IPS DF 6.9 (cell line): ENCODE measurements at regions not wholly inside any gene's neighbourhood (a gene's known extent, or its start where the extent isn't known, plus 50 kb on each side); places are given as distances from the start of the nearest gene placed in this dataset.

ENCODE experiments used
- DNase-seq: peaks from one replicate; pipeline ENCODE4 v3.0.0-alpha.2; 2013; ENCODE audit warnings: low read depth, low spot score
- H3K27ac ChIP-seq: one replicate; pipeline ENCODE4 v1.5.1; 2013; ENCODE audit warnings: low read length, control low read depth
- H3K27me3 ChIP-seq: 2 replicates; pipeline ENCODE4 v1.6.1; 2013; ENCODE audit warnings: mild to moderate bottlenecking, low read length; ENCODE audit not compliant: control insufficient read depth, insufficient read depth
- H3K36me3 ChIP-seq: 2 replicates; pipeline ENCODE4 v1.6.1; 2013; ENCODE audit warnings: low read length; ENCODE audit not compliant: control insufficient read depth, insufficient read depth
- H3K4me1 ChIP-seq: 2 replicates; pipeline ENCODE4 v1.6.1; 2013; ENCODE audit warnings: low read length; ENCODE audit not compliant: control insufficient read depth, insufficient read depth
- H3K4me3 ChIP-seq: 2 replicates; pipeline ENCODE4 v1.5.1; 2013; ENCODE audit warnings: mild to moderate bottlenecking, low read length
- H3K9me3 ChIP-seq: 2 replicates; pipeline ENCODE4 v1.6.1; 2013; ENCODE audit warnings: low read length, inconsistent platforms; ENCODE audit not compliant: control insufficient read depth, insufficient read depth
- WGBS: extraction: QIAGEN DNeasy Blood & Tissue Kit; methylation state at CpG from one replicate; pipeline ENCODE4 v1.1.7; 2013; ENCODE audit warnings: mixed read lengths, missing lambda C conversion rate; ENCODE audit not compliant: insufficient read length, insufficient coverage; 5-methylcytosine and 5-hydroxymethylcytosine counted together

DNA sequence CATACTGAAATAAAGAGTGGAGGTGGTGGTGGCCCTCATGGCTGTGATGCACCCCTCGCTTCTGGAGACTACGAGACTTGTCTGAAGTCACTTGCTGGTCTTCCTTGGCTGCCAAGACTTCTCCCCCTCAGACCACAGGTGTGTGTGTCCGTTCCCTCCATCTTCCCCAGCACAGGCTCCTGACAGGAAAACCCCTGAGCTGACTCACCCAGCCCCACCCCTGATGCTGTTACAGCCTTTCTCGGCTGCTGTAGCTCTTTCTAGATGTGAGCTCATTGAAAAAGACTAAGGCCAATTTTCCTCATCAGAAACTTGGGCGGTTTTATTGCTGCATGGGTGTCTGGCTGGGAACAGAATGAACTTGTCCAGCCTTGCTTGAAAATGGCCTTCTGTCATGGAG lies 296.9 kb downstream of the TMEM114 start:
- H3K36me3 ChIP-seq, result no peaks in the 10 kb centered on the region
- H3K4me3 ChIP-seq, result no peak overlapping the region
- peaks cover 3% of the 10 kb centered on the region for H3K9me3 ChIP-seq
- DNase-seq, result no peak
- WGBS, result no CpG with 5 or more reads among the region's 5 CpGs
- no peaks in the 10 kb centered on the region for H3K27me3 ChIP-seq
- no peaks in the 10 kb centered on the region for H3K4me1 ChIP-seq
- H3K27ac ChIP-seq, result no peak overlapping the region

GRCh38 chr16:8292271-8292670 lies 298.0 kb downstream of the TMEM114 start:
- no CpG with 5 or more reads among the region's 6 CpGs for WGBS
- Histone ChIP-seq H3K27ac (no peak overlapping the region), H3K4me1 (no peaks in the 10 kb centered on the region), H3K9me3 (peaks cover 3% of the 10 kb centered on the region), H3K36me3 (no peaks in the 10 kb centered on the region), H3K4me3 (no peak overlapping the region), H3K27me3 (no peaks in the 10 kb centered on the region)
- DNase-seq, result no peak

- Histone ChIP-seq H3K36me3 (no peaks in the 10 kb centered on the region), H3K4me3 (no peak overlapping the region), H3K9me3 (peaks cover 7% of the 10 kb centered on the region), H3K27me3 (no peaks in the 10 kb centered on the region), H3K4me1 (no peaks in the 10 kb centered on the region), H3K27ac (no peak overlapping the region)
- no CpG with 5 or more reads among the region's 2 CpGs for WGBS
- no peak for DNase-seq
Measured at GRCh38 chr16:8286348-8286747, 304.0 kb downstream of the TMEM114 start.

DNA sequence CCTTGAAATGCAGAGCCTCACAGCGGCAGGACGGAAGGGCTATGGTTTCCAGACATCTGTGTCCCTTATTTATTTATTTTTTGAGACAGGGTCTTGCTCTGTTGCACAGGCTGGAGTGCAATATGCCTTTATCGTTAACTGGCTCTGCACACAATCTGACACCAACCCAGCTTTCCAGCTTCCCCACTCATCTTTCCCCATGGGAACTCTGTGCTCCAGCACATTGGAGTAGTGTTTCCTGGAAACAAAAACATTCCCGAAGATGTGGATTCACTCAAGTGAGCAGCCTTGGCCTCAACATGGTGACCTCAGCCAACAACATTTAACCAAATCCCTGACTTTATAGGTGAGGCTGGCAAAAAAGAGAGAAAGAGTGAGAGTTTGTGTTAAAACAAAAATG lies 307.1 kb downstream of the TMEM114 start:
- peaks cover 5% of the 10 kb centered on the region for H3K9me3 ChIP-seq
- no CpG with 5 or more reads among the region's 4 CpGs for WGBS
- H3K27me3 ChIP-seq, result no peaks in the 10 kb centered on the region
- no peak overlapping the region for H3K27ac ChIP-seq
- H3K4me3 ChIP-seq, result no peak overlapping the region
- no peak for DNase-seq
- H3K4me1 ChIP-seq, result no peaks in the 10 kb centered on the region
- no peaks in the 10 kb centered on the region for H3K36me3 ChIP-seq

- Histone ChIP-seq H3K27ac (no peak overlapping the region), H3K9me3 (0 out of 2 replicates have a peak, but pooled peaks cover 3% of the 10 kb centered on the region), H3K4me3 (no peak overlapping the region), H3K4me1 (no peaks in the 10 kb centered on the region), H3K36me3 (no peaks in the 10 kb centered on the region), H3K27me3 (no peaks in the 10 kb centered on the region)
- no CpG with 5 or more reads among the region's 3 CpGs for WGBS
- no peak for DNase-seq
Measured at GRCh38 chr16:8278031-8278580, 312.2 kb downstream of the TMEM114 start.

- H3K4me3 ChIP-seq, result no peak overlapping the region
- no peaks in the 10 kb centered on the region for H3K27me3 ChIP-seq
- H3K36me3 ChIP-seq, result no peaks in the 10 kb centered on the region
- no peak overlapping the region for H3K27ac ChIP-seq
- WGBS, result no CpG with 5 or more reads among the region's 3 CpGs
- H3K4me1 ChIP-seq, result no peaks in the 10 kb centered on the region
- no peak for DNase-seq
- H3K9me3 ChIP-seq, result no peaks in the 10 kb centered on the region; the same call in none of the 2 replicates
Measured at GRCh38 chr16:8271344-8271743, 319.0 kb downstream of the TMEM114 start.

- no peak for DNase-seq
- no peak overlapping the region for H3K27ac ChIP-seq
- no peaks in the 10 kb centered on the region for H3K4me1 ChIP-seq
- WGBS, result no CpG with 5 or more reads among the region's 4 CpGs
- no peak overlapping the region for H3K4me3 ChIP-seq
- no peaks in the 10 kb centered on the region for H3K9me3 ChIP-seq
- H3K36me3 ChIP-seq, result no peaks in the 10 kb centered on the region
- no peaks in the 10 kb centered on the region for H3K27me3 ChIP-seq
Measured at GRCh38 chr16:8262299-8262698, 328.0 kb downstream of the TMEM114 start.

DNA sequence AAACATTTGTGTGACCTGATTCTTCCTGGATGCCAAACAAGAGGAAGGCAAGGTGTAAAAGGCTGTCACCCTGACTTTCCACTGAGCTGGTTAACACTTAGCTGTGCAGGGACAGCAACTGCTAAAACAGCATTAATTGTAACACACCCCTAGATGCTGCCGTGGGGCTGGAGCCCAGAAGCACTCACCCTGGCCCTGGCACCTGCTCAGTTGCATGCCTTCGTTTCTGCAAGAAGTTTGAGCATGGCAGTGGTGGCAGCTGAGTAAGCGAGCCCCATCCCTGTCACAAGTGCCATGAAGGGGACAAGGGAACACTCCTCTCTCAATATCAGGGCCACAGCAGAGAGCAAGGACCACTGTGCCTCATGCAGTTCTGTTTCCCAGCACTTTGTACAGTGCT lies 330.2 kb downstream of the TMEM114 start:
- Histone ChIP-seq H3K27me3 (no peaks in the 10 kb centered on the region), H3K9me3 (no peaks in the 10 kb centered on the region), H3K36me3 (no peaks in the 10 kb centered on the region), H3K4me3 (no peak overlapping the region), H3K27ac (no peak overlapping the region), H3K4me1 (no peaks in the 10 kb centered on the region)
- WGBS, result no CpG with 5 or more reads among the region's 3 CpGs
- no peak for DNase-seq

GRCh38 chr16:8258523-8258922 lies 331.8 kb downstream of the TMEM114 start:
- H3K4me1 ChIP-seq, result no peaks in the 10 kb centered on the region
- no peaks in the 10 kb centered on the region for H3K27me3 ChIP-seq
- no CpG with 5 or more reads among the region's 7 CpGs for WGBS
- no peaks in the 10 kb centered on the region for H3K36me3 ChIP-seq
- no peak for DNase-seq
- H3K4me3 ChIP-seq, result no peak overlapping the region
- H3K27ac ChIP-seq, result no peak overlapping the region
- H3K9me3 ChIP-seq, result no peaks in the 10 kb centered on the region

GRCh38 chr16:8257561-8257960 lies 332.8 kb downstream of the TMEM114 start:
- H3K4me1 ChIP-seq, result no peaks in the 10 kb centered on the region
- no peaks in the 10 kb centered on the region for H3K9me3 ChIP-seq
- no CpG with 5 or more reads among the region's 3 CpGs for WGBS
- DNase-seq, result no peak
- H3K4me3 ChIP-seq, result no peak overlapping the region
- no peaks in the 10 kb centered on the region for H3K36me3 ChIP-seq
- H3K27ac ChIP-seq, result no peak overlapping the region
- H3K27me3 ChIP-seq, result no peaks in the 10 kb centered on the region

DNA sequence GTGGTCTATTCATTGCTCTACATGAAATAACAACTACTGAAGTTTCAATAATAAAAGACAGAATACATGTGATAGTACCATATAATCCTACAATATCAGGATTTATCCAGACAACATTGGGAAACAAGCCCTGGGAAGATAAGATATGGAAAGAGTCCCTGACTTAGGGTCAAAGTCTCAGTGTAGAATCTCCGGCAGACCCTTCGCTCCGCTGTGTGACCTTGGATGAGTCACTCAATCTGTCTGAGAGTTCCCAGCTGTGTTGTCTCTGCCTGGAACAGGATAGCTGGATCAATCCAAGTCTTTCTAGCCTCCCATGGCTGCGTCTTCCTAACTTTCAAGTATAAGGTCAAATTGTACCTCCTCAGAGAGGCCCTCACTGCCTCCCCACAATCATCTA lies 335.9 kb downstream of the TMEM114 start:
- no peaks in the 10 kb centered on the region for H3K4me1 ChIP-seq
- no peaks in the 10 kb centered on the region for H3K27me3 ChIP-seq
- no peak for DNase-seq
- H3K9me3 ChIP-seq, result no peaks in the 10 kb centered on the region
- no peak overlapping the region for H3K4me3 ChIP-seq
- no peaks in the 10 kb centered on the region for H3K36me3 ChIP-seq
- H3K27ac ChIP-seq, result no peak overlapping the region
- no CpG with 5 or more reads among the region's 4 CpGs for WGBS
